HUES6 (cell line): ENCODE measurements at regions not wholly inside any gene's neighbourhood (a gene's known extent, or its start where the extent isn't known, plus 50 kb on each side); places are given as distances from the start of the nearest gene placed in this dataset.

ENCODE experiments used
- H3K27ac ChIP-seq: 2 replicates; pipeline ENCODE4 v1.7.0; 2013; ENCODE audit warnings: low read depth, mild to moderate bottlenecking, low read length, inconsistent platforms
- H3K27me3 ChIP-seq: 2 replicates; pipeline ENCODE4 v1.6.1; 2013; ENCODE audit warnings: low read length; ENCODE audit not compliant: control insufficient read depth, insufficient read depth
- H3K36me3 ChIP-seq: 2 replicates; pipeline ENCODE4 v1.6.1; 2013; ENCODE audit warnings: low read length; ENCODE audit not compliant: control insufficient read depth, insufficient read depth
- H3K4me1 ChIP-seq: 2 replicates; pipeline ENCODE4 v1.6.1; 2013; ENCODE audit warnings: low read length; ENCODE audit not compliant: control insufficient read depth, insufficient read depth
- H3K4me3 ChIP-seq: 2 replicates; pipeline ENCODE4 v1.5.1; 2013; ENCODE audit warnings: low read depth, low read length
- H3K9ac ChIP-seq: one replicate; pipeline ENCODE4 v1.6.1; 2013; ENCODE audit warnings: mild to moderate bottlenecking, low read length
- H3K9me3 ChIP-seq: 2 replicates; pipeline ENCODE4 v1.6.1; 2013; ENCODE audit warnings: low read depth, low read length; ENCODE audit not compliant: control insufficient read depth, insufficient read depth

- H3K4me1 ChIP-seq: peaks cover 19% of the 10 kb centered on the region; the same call in 1 of the 2 replicates
- no peaks in the 10 kb centered on the region for H3K27me3 ChIP-seq
- H3K36me3 ChIP-seq: no peaks in the 10 kb centered on the region
- H3K4me3 ChIP-seq: no peak overlapping the region
- H3K9me3 ChIP-seq: peaks cover 19% of the 10 kb centered on the region
- H3K9ac ChIP-seq: no peak overlapping the region
- H3K27ac ChIP-seq: no peak overlapping the region
Measured at GRCh38 chr1:113219828-113220227, 146.8 kb downstream of the LRIG2 start.

GRCh38 chr1:113223040-113223439, 150.0 kb downstream of the LRIG2 start:
- Histone ChIP-seq H3K27ac (no peak overlapping the region), H3K36me3 (no peaks in the 10 kb centered on the region), H3K4me3 (no peak overlapping the region), H3K9ac (no peak overlapping the region), H3K4me1 (peaks cover 8% of the 10 kb centered on the region; the same call in 1 of the 2 replicates), H3K9me3 (no peaks in the 10 kb centered on the region), H3K27me3 (no peaks in the 10 kb centered on the region)

GRCh38 chr1:113223546-113223945, 150.5 kb downstream of the LRIG2 start:
- H3K27ac ChIP-seq: no peak overlapping the region
- H3K36me3 ChIP-seq: no peaks in the 10 kb centered on the region
- H3K9me3 ChIP-seq: no peaks in the 10 kb centered on the region
- H3K4me1 ChIP-seq: peaks cover 8% of the 10 kb centered on the region; the same call in 1 of the 2 replicates
- H3K4me3 ChIP-seq: no peak overlapping the region
- H3K27me3 ChIP-seq: no peaks in the 10 kb centered on the region
- H3K9ac ChIP-seq: no peak overlapping the region

- Histone ChIP-seq H3K36me3 (no peaks in the 10 kb centered on the region), H3K9me3 (no peaks in the 10 kb centered on the region), H3K9ac (no peak overlapping the region), H3K4me3 (no peak overlapping the region), H3K4me1 (peaks cover 4% of the 10 kb centered on the region; the same call in 1 of the 2 replicates), H3K27me3 (no peaks in the 10 kb centered on the region), H3K27ac (no peak overlapping the region)
Measured at GRCh38 chr1:113226148-113226547, 153.2 kb downstream of the LRIG2 start.

GRCh38 chr1:113231866-113232265, 158.4 kb upstream of the MAGI3 start:
- Histone ChIP-seq H3K4me3 (no peak overlapping the region), H3K27ac (no peak overlapping the region), H3K9me3 (no peaks in the 10 kb centered on the region), H3K4me1 (peaks cover 19% of the 10 kb centered on the region), H3K27me3 (no peaks in the 10 kb centered on the region), H3K9ac (no peak overlapping the region), H3K36me3 (no peaks in the 10 kb centered on the region)

GRCh38 chr1:113233441-113233840, 156.9 kb upstream of the MAGI3 start:
- Histone ChIP-seq H3K4me3 (no peak overlapping the region), H3K27ac (no peak overlapping the region), H3K27me3 (no peaks in the 10 kb centered on the region), H3K9me3 (no peaks in the 10 kb centered on the region), H3K4me1 (peaks cover 19% of the 10 kb centered on the region), H3K36me3 (no peaks in the 10 kb centered on the region), H3K9ac (no peak overlapping the region)

- H3K27ac ChIP-seq: no peak overlapping the region
- no peaks in the 10 kb centered on the region; the same call in 1 of the 2 replicates for H3K4me1 ChIP-seq
- no peaks in the 10 kb centered on the region for H3K36me3 ChIP-seq
- H3K9ac ChIP-seq: no peak overlapping the region
- no peak overlapping the region for H3K4me3 ChIP-seq
- H3K27me3 ChIP-seq: no peaks in the 10 kb centered on the region
- no peaks in the 10 kb centered on the region for H3K9me3 ChIP-seq
Measured at GRCh38 chr1:113241237-113241636, 149.1 kb upstream of the MAGI3 start.

- Histone ChIP-seq H3K27ac (no peak overlapping the region), H3K27me3 (no peaks in the 10 kb centered on the region), H3K9me3 (no peaks in the 10 kb centered on the region), H3K9ac (no peak overlapping the region), H3K4me3 (no peak overlapping the region), H3K4me1 (peaks cover under 1% of the 10 kb centered on the region; the same call in 1 of the 2 replicates), H3K36me3 (no peaks in the 10 kb centered on the region)
Measured at GRCh38 chr1:113242481-113242880, 147.8 kb upstream of the MAGI3 start.

GRCh38 chr1:113243529-113243928, 146.8 kb upstream of the MAGI3 start:
- Histone ChIP-seq H3K36me3 (no peaks in the 10 kb centered on the region), H3K27ac (no peak overlapping the region), H3K4me3 (no peak overlapping the region), H3K9ac (no peak overlapping the region), H3K9me3 (no peaks in the 10 kb centered on the region), H3K4me1 (peaks cover 5% of the 10 kb centered on the region; the same call in 1 of the 2 replicates), H3K27me3 (no peaks in the 10 kb centered on the region)

GRCh38 chr1:113244112-113244820, 146.0 kb upstream of the MAGI3 start:
- no peak overlapping the region for H3K4me3 ChIP-seq
- no peak overlapping the region for H3K27ac ChIP-seq

GRCh38 chr1:113245252-113245651, 145.1 kb upstream of the MAGI3 start:
- Histone ChIP-seq H3K27me3 (no peaks in the 10 kb centered on the region), H3K4me1 (peaks cover 5% of the 10 kb centered on the region; the same call in 1 of the 2 replicates), H3K36me3 (no peaks in the 10 kb centered on the region), H3K9me3 (no peaks in the 10 kb centered on the region), H3K9ac (no peak overlapping the region), H3K27ac (no peak overlapping the region), H3K4me3 (no peak overlapping the region)

More at GRCh38 chr1:113244112-113244820, 146.0 kb upstream of the MAGI3 start:
- Histone ChIP-seq H3K36me3 (no peaks in the 10 kb centered on the region), H3K9ac (no peak overlapping the region), H3K4me1 (peaks cover 5% of the 10 kb centered on the region; the same call in 1 of the 2 replicates), H3K9me3 (no peaks in the 10 kb centered on the region), H3K27me3 (no peaks in the 10 kb centered on the region)
